Vagina (tissue), 2 donors: ENCODE measurements at regions not wholly inside any gene's neighbourhood (a gene's known extent, or its start where the extent isn't known, plus 50 kb on each side); places are given as distances from the start of the nearest gene placed in this dataset.

Experiments used
- POLR2A ChIP-seq, 2 donors: fragments of 450-650 bp; IDR thresholded peaks; one replicate each; pipeline ENCODE4 v1.6.1; 2017; ENCODE audit warnings: antibody characterized with exemption in 2 of 2, mild to moderate bottlenecking in 2 of 2, moderate library complexity in 2 of 2
- TF ChIP-seq, protein P1 (sequence below), 3 experiments: fragments of 450-650 bp in 2 of 3; fragments of 200-600 bp in 1 of 3; sonication (generic) in 1 of 3; IDR thresholded peaks; one replicate each; pipeline ENCODE4 v1.5.1; 2017 to 2019; ENCODE audit warnings: antibody characterized with exemption in 3 of 3, mild to moderate bottlenecking in 2 of 3, moderate library complexity in 2 of 3

DNA sequence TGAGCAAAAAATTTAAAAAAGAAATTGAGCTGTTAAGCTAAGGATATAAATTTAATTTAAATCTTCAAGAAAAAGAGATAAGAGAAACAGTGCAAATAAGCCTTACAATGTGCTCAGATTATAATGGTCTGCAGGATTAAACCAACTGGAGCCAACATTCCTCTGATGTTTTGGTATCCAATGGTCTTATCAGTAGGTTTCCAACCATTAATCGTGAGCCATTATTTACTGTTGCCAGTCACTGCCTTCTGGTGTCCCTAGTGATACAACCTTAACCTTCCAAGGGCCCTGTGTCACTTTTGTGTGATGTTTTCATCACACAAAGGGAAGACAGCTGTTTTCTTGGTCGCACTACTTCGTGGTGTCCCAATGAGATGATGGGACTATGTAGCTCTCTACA is 134.5 kb upstream of the CTAGE1 start:
- TF ChIP-seq, protein P1, sequence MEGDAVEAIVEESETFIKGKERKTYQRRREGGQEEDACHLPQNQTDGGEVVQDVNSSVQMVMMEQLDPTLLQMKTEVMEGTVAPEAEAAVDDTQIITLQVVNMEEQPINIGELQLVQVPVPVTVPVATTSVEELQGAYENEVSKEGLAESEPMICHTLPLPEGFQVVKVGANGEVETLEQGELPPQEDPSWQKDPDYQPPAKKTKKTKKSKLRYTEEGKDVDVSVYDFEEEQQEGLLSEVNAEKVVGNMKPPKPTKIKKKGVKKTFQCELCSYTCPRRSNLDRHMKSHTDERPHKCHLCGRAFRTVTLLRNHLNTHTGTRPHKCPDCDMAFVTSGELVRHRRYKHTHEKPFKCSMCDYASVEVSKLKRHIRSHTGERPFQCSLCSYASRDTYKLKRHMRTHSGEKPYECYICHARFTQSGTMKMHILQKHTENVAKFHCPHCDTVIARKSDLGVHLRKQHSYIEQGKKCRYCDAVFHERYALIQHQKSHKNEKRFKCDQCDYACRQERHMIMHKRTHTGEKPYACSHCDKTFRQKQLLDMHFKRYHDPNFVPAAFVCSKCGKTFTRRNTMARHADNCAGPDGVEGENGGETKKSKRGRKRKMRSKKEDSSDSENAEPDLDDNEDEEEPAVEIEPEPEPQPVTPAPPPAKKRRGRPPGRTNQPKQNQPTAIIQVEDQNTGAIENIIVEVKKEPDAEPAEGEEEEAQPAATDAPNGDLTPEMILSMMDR (IDR thresholded peaks at IDR 0.05) = no peak
- TF ChIP-seq POLR2A (IDR thresholded peaks at IDR 0.05) = no peak
